H1 (cell line): ENCODE measurements at regions not wholly inside any gene's neighbourhood (a gene's known extent, or its start where the extent isn't known, plus 50 kb on each side); places are given as distances from the start of the nearest gene placed in this dataset.

Source experiments
- CTCF ChIA-PET: fragments of 300-600 bp; sonication (Branson Sonifier 250); formaldehyde crosslinking; loops from one replicate; lab custom pipeline; 2021; ENCODE audit not compliant: partially characterized antibody; lab: Charles Lee
- POLR2A ChIA-PET: fragments of 300-600 bp; sonication (Branson Sonifier 250); formaldehyde crosslinking; loops from one replicate; lab custom pipeline; 2021; ENCODE audit warnings: inconsistent platforms; ENCODE audit not compliant: partially characterized antibody; lab: Charles Lee
- DNase-seq, 2 experiments: peaks; one replicate each; pipeline versions ENCODE4 v3.0.0 to v3.0.0-alpha.2; 2010 to 2022; ENCODE audit warnings: low spot score in 2 of 2, low read depth in 1 of 2, mixed read lengths in 1 of 2
- FAIRE-seq: peaks from 2 replicates; lab custom pipeline; 2011; peaks lifted over from hg19 to GRCh38; lab: Jason Lieb, UNC
- H2AFZ ChIP-seq: 2 replicates; pipeline ENCODE4 v1.8.1; 2012; ENCODE audit warnings: low read length, inconsistent platforms
- H2AK5ac ChIP-seq: 2 replicates; pipeline ENCODE4 v1.6.1; 2013; ENCODE audit warnings: low read depth, low read length
- H2BK120ac ChIP-seq: replicated peaks from 2 replicates; pipeline ENCODE3; 2013; ENCODE audit warnings: low read depth, low read length, inconsistent platforms
- H2BK12ac ChIP-seq: 2 replicates; pipeline ENCODE4 v1.6.1; 2013; ENCODE audit warnings: low read depth, low read length
- H2BK15ac ChIP-seq: 2 replicates; pipeline ENCODE4 v1.6.1; 2013; ENCODE audit warnings: low read length
- H2BK20ac ChIP-seq: 2 replicates; pipeline ENCODE4 v1.6.1; 2013; ENCODE audit warnings: low read length
- H2BK5ac ChIP-seq: 2 replicates; pipeline ENCODE4 v1.6.1; 2013; ENCODE audit warnings: low read depth, low read length
- H3K14ac ChIP-seq: 2 replicates; pipeline ENCODE4 v1.6.1; 2013; ENCODE audit warnings: inconsistent platforms; ENCODE audit not compliant: insufficient read length
- H3K18ac ChIP-seq: 2 replicates; pipeline ENCODE4 v1.6.1; 2013; ENCODE audit warnings: low read length; ENCODE audit errors: extremely low read depth
- H3K23ac ChIP-seq: 2 replicates; pipeline ENCODE4 v1.6.1; 2013; ENCODE audit warnings: inconsistent platforms; ENCODE audit not compliant: insufficient read length
- H3K23me2 ChIP-seq: 2 replicates; pipeline ENCODE4 v1.6.1; 2013; ENCODE audit warnings: low read depth, low read length
- H3K27ac ChIP-seq: 2 replicates; pipeline ENCODE4 v1.6.1; 2011; ENCODE audit warnings: low read depth, low read length, inconsistent platforms
- H3K27me3 ChIP-seq, 4 experiments: replicated peaks in 1 of 4; 1 replicate in 1 of 4; 2 replicates in 3 of 4; pipeline versions ENCODE4 v1.6.1 to v1.8.1; 2011 to 2013; ENCODE audit warnings: low read length in 3 of 4, mild to moderate bottlenecking in 3 of 4, inconsistent platforms in 2 of 4, mixed read lengths in 2 of 4, moderate library complexity in 1 of 4; ENCODE audit not compliant: control insufficient read depth in 3 of 4, insufficient read depth in 3 of 4; ENCODE audit errors: extremely low read depth in 1 of 4
- H3K36me3 ChIP-seq, 4 experiments: 2 replicates each; pipeline versions ENCODE4 v1.6.1 to v1.8.1; 2011 to 2013; ENCODE audit warnings: mild to moderate bottlenecking in 4 of 4, low read length in 3 of 4, moderate library complexity in 2 of 4, control low read depth in 1 of 4, inconsistent platforms in 1 of 4; ENCODE audit not compliant: insufficient read depth in 4 of 4, control insufficient read depth in 2 of 4
- H3K4ac ChIP-seq: replicated peaks from 2 replicates; pipeline ENCODE3; 2013; ENCODE audit warnings: low read length, low read depth, mixed read lengths, inconsistent platforms; ENCODE audit not compliant: insufficient read length
- H3K4me1 ChIP-seq, 4 experiments: replicated peaks in 1 of 4; 1 replicate in 1 of 4; 2 replicates in 3 of 4; pipeline versions ENCODE4 v1.6.1 to v1.8.1; 2011 to 2013; ENCODE audit warnings: low read length in 3 of 4, inconsistent platforms in 2 of 4, mixed read lengths in 1 of 4; ENCODE audit not compliant: insufficient read depth in 4 of 4, control insufficient read depth in 3 of 4
- H3K4me2 ChIP-seq, 2 experiments: 2 replicates each; pipeline versions ENCODE4 v1.6.1 to v1.8.1; 2011 to 2013; ENCODE audit warnings: low read depth in 2 of 2, low read length in 2 of 2, control low read depth in 1 of 2, inconsistent platforms in 1 of 2, mild to moderate bottlenecking in 1 of 2; ENCODE audit not compliant: insufficient read depth in 1 of 2
- H3K4me3 ChIP-seq, 4 experiments: fragments of 200-600, 300-600 bp in 1 of 4; sonication (generic), shearing (Covaris generic), sonication (Bioruptor Twin) in 1 of 4; 2 replicates each; pipeline versions ENCODE4 v1.5.1 to v1.8.1; 2011 to 2016; ENCODE audit warnings: low read length in 4 of 4, low read depth in 3 of 4, control low read depth in 2 of 4, inconsistent platforms in 2 of 4, mild to moderate bottlenecking in 2 of 4, mixed read lengths in 1 of 4, moderate library complexity in 1 of 4; ENCODE audit not compliant: insufficient read depth in 2 of 4; ENCODE audit errors: extremely low read depth in 1 of 4
- H3K56ac ChIP-seq: replicated peaks from 2 replicates; pipeline ENCODE3; 2013; ENCODE audit warnings: low read depth, mild to moderate bottlenecking, mixed read lengths, low read length, inconsistent platforms; ENCODE audit not compliant: insufficient read length
- H3K79me1 ChIP-seq: 2 replicates; pipeline ENCODE4 v1.6.1; 2013; ENCODE audit warnings: low read depth, low read length, control low read depth
- H3K79me2 ChIP-seq, 2 experiments: 2 replicates each; pipeline versions ENCODE4 v1.6.1 to v1.8.1; 2012 to 2013; ENCODE audit warnings: low read length in 2 of 2, mild to moderate bottlenecking in 2 of 2, inconsistent platforms in 1 of 2; ENCODE audit not compliant: insufficient read depth in 2 of 2, control insufficient read depth in 1 of 2
- H3K9ac ChIP-seq, 4 experiments: replicated peaks in 1 of 4; 1 replicate in 1 of 4; 2 replicates in 3 of 4; pipeline versions ENCODE4 v1.6.1 to v1.8.1; 2011 to 2013; ENCODE audit warnings: low read depth in 3 of 4, low read length in 3 of 4, control low read depth in 2 of 4, mild to moderate bottlenecking in 2 of 4, moderate library complexity in 2 of 4, inconsistent platforms in 1 of 4; ENCODE audit errors: extremely low read depth in 1 of 4
- H3K9me3 ChIP-seq, 2 experiments: 2 replicates each; pipeline versions ENCODE4 v1.6.1 to v1.8.1; 2012 to 2013; ENCODE audit warnings: mild to moderate bottlenecking in 2 of 2, moderate library complexity in 2 of 2, control low read depth in 1 of 2, inconsistent platforms in 1 of 2, low read depth in 1 of 2, low read length in 1 of 2, mixed read lengths in 1 of 2; ENCODE audit not compliant: insufficient read depth in 2 of 2
- H4K20me1 ChIP-seq, 2 experiments: replicated peaks in 1 of 2; 2 replicates each; pipeline versions ENCODE3 to v1.8.1; 2011 to 2013; ENCODE audit warnings: inconsistent platforms in 2 of 2, low read length in 2 of 2, mild to moderate bottlenecking in 1 of 2; ENCODE audit not compliant: insufficient read depth in 2 of 2, control insufficient read depth in 1 of 2
- H4K5ac ChIP-seq: 2 replicates; pipeline ENCODE4 v1.6.1; 2013; ENCODE audit warnings: low read length, low read depth, mixed read lengths, inconsistent platforms; ENCODE audit not compliant: insufficient read length
- H4K8ac ChIP-seq: 2 replicates; pipeline ENCODE4 v1.8.0; 2013; ENCODE audit warnings: mild to moderate bottlenecking, moderate library complexity, low read length, inconsistent platforms; ENCODE audit not compliant: insufficient read depth; ENCODE audit errors: extremely low read depth
- H4K91ac ChIP-seq: replicated peaks from 2 replicates; pipeline ENCODE3; 2013; ENCODE audit warnings: low read length, mixed read lengths, inconsistent platforms; ENCODE audit not compliant: insufficient read length
- JUN ChIP-seq: IDR thresholded peaks from 2 replicates; pipeline ENCODE4 v1.6.1; 2011; ENCODE audit warnings: low read depth, mild to moderate bottlenecking, improper control_type of control experiment, low read length
- KDM4A ChIP-seq: IDR thresholded peaks from one replicate; pipeline ENCODE4 v1.7.1; 2012; ENCODE audit warnings: low read depth, mild to moderate bottlenecking, moderate library complexity, low read length, inconsistent platforms; ENCODE audit not compliant: severe bottlenecking
- RAD21 ChIP-seq, 2 experiments: IDR thresholded peaks in 1 of 2; conservative IDR thresholded peaks in 1 of 2; 2 replicates each; pipeline ENCODE4 v1.6.1; 2011; ENCODE audit warnings: low read depth in 2 of 2, low read length in 2 of 2, improper control_type of control experiment in 1 of 2, inconsistent platforms in 1 of 2, mild to moderate bottlenecking in 1 of 2, moderate library complexity in 1 of 2
- SIN3A ChIP-seq, 2 experiments: IDR thresholded peaks in 1 of 2; conservative IDR thresholded peaks in 1 of 2; 2 replicates each; pipeline ENCODE4 v1.6.1; 2011 to 2012; ENCODE audit warnings: low read length in 2 of 2, improper control_type of control experiment in 1 of 2, low read depth in 1 of 2, mild to moderate bottlenecking in 1 of 2
- WGBS, 2 experiments: shearing (Covaris generic) in 1 of 2; methylation state at CpG; one replicate each; pipeline versions ENCODE4 v1.1.6 to v1.1.7; 2013 to 2015; ENCODE audit warnings: low lambda C conversion rate in 2 of 2, mixed read lengths in 2 of 2, inconsistent platforms in 1 of 2, low coverage in 1 of 2, missing lambda C conversion rate in 1 of 2; ENCODE audit not compliant: insufficient replicate concordance in 2 of 2, insufficient coverage in 1 of 2, insufficient read length in 1 of 2; ENCODE audit errors: extremely low coverage in 1 of 2, missing lambda C conversion rate in 1 of 2; 5-methylcytosine and 5-hydroxymethylcytosine counted together

DNA sequence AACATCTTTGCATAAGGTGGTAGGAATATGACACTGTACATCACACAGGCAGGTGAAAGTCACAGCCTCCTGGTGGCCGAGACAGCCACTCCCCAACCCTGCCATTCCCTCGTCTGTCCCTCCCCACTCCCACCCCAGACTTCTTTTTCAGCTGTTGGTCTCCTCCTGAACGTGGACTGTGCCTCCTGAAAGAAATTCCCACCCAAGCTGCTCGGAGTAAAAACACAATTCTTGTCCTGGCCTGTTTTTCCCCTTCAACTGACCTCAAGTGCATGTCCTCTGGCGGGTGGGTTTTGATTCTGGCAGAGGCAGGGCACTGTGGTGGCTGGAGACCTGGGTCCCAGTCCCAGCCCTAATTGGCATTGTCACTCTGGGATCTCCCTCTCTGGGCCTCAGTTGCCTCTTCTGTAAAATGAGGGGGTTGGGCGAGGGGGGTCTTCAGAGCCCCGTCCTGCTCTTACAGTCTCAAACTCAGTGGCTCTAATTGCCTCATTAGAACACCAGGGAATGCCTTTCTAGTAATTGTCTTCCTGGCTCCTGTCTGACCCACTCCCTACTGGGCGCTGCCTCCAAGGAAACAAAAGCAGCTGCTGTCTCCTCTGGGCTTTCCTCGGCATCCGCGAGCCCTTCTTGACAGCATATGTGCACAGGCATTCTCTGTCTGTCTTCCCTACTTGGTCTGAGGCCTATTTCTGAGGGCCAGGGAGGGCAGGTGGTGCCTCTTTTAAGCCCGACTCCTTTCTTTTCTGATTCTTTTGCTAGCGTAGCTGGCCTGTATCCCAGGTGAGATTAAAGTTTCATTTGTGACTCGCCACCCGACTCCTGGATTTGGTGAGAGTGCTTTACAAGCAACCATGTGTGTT is 186.6 kb upstream of the RMST start:
- Histone ChIP-seq H3K36me3 (peaks cover 0 to 3% (median 0%) of the 10 kb centered on the region in 4 experiments; a peak in 1 of 8 replicates), H3K4ac (no peak overlapping the region), H4K91ac (no peak overlapping the region), H2BK20ac (0 out of 2 replicates have a peak overlapping the region, but pooled peaks have one; percentile 29), H3K23me2 (no peaks in the 10 kb centered on the region), H3K14ac (no peak overlapping the region), H3K79me1 (no peaks in the 10 kb centered on the region), H2BK15ac (peak overlapping the region; percentile 73; the same call in 1 of the 2 replicates), H3K27me3 (no peaks in the 10 kb centered on the region; a peak in 2 of 7 replicates), H3K27ac (no peak overlapping the region), H2BK5ac (peak overlapping the region; percentile 57; the same call in 1 of the 2 replicates), H4K20me1 (no peaks in the 10 kb centered on the region), H3K9ac (no peak overlapping the region), H2AFZ (no peak overlapping the region), H2AK5ac (no peak overlapping the region), H2BK120ac (no peak overlapping the region), H4K8ac (no peak overlapping the region), H3K4me2 (peak overlapping the region; percentile 52 to 78), H3K79me2 (no peaks in the 10 kb centered on the region), H3K9me3 (peaks cover 0 to 7% of the 10 kb centered on the region in 2 experiments; a peak in 2 of 4 replicates), H4K5ac (peak overlapping the region; percentile 31), H2BK12ac (peak overlapping the region; percentile 42; the same call in 1 of the 2 replicates), H3K23ac (no peak overlapping the region), H3K18ac (peak overlapping the region; percentile 62), H3K4me3 (peak overlapping the region in 1 of 4 experiments; percentile 28; a peak in 3 of 8 replicates), H3K4me1 (peaks cover 7 to 13% (median 8%) of the 10 kb centered on the region in 4 experiments)
- POLR2A ChIA-PET: no interaction called here
- 43% methylated on average over 15 of the region's 15 CpGs; no CpG with 5 or more reads in 1 of the 2 experiments for WGBS, 2 experiments
- peak; percentile 60 for FAIRE-seq
- DNase-seq: peak in 1 of 2 experiments; percentile 58
- CTCF ChIA-PET: interaction anchor here (0.8 to 1.6 kb wide), 7 partner anchors 12 to 607 kb away, joined by 3 to 4 read pairs (median 3); no protein-coding TSS in a partner anchor
- TF ChIP-seq KDM4A: no peak
- TF ChIP-seq JUN: no peak
- 0 out of 4 replicates have a peak, but pooled peaks of 1 of the 2 experiments have one; percentile 46 for TF ChIP-seq SIN3A (conservative IDR thresholded peaks at IDR 0.05 in 1 of 2, IDR thresholded peaks at IDR 0.05 in 1 of 2; ENCODE audit: low read depth in 1 of 2, low read length in 2 of 2)
- 0 out of 4 replicates have a peak, but pooled peaks of 1 of the 2 experiments have one; percentile 1 for TF ChIP-seq RAD21 (IDR thresholded peaks at IDR 0.05 in 1 of 2, conservative IDR thresholded peaks at IDR 0.05 in 1 of 2; ENCODE audit: low read depth in 2 of 2, low read length in 2 of 2)
- TF ChIP-seq, all 59 proteins: peak for 2
- H3K56ac ChIP-seq: no peak overlapping the region
